WTC11 (cell line): ENCODE measurements at regions not wholly inside any gene's neighbourhood (a gene's known extent, or its start where the extent isn't known, plus 50 kb on each side); places are given as distances from the start of the nearest gene placed in this dataset.

Source experiments
- JUN ChIP-seq: sonication (generic); formaldehyde crosslinking; IDR thresholded peaks from 2 replicates; pipeline ENCODE4 v1.8.0; 2023; ENCODE audit warnings: mild to moderate bottlenecking, missing genetic modification reagents
- TCF7 ChIP-seq: sonication (generic); formaldehyde crosslinking; IDR thresholded peaks from 2 replicates; pipeline ENCODE4 v1.8.0; 2022; ENCODE audit warnings: mild to moderate bottlenecking, low read depth, missing genetic modification reagents, moderate library complexity

- TF ChIP-seq TCF7 (CRISPR knock-in tag): no peak
- TF ChIP-seq JUN (CRISPR knock-in tag): no peak
These were observed 142.3 kb downstream of the LY86 start for GRCh38 chr6:6730831-6731230.
